ENCODE measurements at regions not wholly inside any gene's neighbourhood (a gene's known extent, or its start where the extent isn't known, plus 50 kb on each side); places are given as distances from the start of the nearest gene placed in this dataset.

DNA sequence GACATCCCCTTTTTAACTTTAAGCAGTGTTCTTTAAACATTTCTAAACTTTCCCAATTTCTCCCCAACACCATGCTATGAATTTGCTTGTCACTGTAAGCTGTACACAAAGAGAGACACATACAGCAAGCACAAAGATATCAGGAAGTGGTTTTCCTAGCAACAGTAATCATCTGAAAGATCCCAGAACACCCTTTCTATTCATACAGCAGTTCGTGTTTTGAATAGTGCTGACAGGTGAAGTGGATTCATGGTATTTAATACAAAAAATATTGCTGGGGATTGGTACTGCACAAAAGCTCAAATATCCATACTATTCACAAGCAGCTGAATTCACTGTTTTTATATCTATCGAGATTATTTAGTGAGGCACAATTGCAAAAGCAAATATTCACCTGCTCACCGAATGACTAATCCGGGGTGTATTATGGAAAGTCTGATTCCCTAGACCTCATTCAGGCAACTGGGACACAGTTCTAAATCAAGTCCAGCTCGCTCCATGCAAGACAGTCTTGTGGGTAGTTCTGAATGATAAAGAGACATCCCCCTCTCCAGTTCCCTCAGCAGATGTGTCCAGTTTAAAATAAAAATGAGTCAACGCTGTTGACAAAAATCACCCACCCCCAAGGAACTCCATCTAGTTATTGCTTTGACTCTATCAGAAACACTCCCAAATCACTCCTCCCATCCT is 107.1 kb upstream of the TSHZ2 start:
- Histone ChIP-seq H3K4me3 (ENCODE audit: low read length in 2 of 2) (no peak overlapping the region), H3K9ac (ENCODE audit: low read length in 2 of 2) (no peak overlapping the region), H3K27me3 (ENCODE audit: control insufficient read depth in 1 of 2, insufficient read depth in 2 of 2, low read length in 2 of 2) (no peaks in the 10 kb centered on the region), H3K4me1 (ENCODE audit: control insufficient read depth, insufficient read depth, low read length) (no peaks in the 10 kb centered on the region), H3K36me3 (ENCODE audit: control insufficient read depth in 2 of 2, insufficient read depth in 2 of 2, low read length in 2 of 2) (no peaks in the 10 kb centered on the region), H3K9me3 (ENCODE audit: control insufficient read depth in 2 of 2, low read length in 2 of 2) (no peaks in the 10 kb centered on the region), H3K27ac (ENCODE audit: low read length) (no peak overlapping the region)

DNA sequence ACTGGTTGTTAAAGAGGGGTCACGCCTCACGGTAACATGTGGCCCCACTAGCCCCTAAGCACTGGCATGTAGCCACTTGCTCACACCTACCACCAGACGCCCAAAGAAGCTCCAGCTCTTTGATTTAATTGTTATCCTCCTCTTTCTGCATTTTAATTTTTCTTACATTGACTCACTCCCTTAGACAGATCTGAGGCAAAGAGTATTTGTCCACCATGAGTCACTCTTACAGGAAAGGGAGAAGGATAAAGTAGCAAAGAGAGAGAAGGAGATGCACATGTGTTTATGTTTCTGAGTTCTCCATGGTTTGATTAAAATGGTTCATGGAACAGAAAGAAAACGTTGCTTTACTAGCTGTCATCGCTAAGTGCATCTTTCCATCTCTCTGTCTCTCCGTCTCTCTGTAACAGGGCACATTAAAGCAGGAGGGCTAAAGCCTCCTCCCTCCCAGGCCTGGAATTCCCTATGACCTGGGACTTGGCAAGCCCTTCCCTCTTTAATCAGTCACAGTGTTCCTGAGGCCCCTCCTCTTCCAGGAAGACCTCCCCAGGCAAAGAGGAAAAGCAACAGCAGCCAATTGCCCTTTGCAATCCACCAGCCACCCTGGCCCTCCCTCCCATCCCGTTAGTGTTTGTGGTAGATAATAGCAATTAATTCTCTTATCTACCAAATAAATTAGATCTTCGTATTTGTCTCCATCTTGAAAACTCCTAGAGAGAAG is 112.8 kb upstream of the TSHZ2 start:
- Histone ChIP-seq H3K27me3 (ENCODE audit: control insufficient read depth in 1 of 2, insufficient read depth in 2 of 2, low read length in 2 of 2) (no peaks in the 10 kb centered on the region), H3K9ac (ENCODE audit: low read length in 2 of 2) (no peak overlapping the region), H3K9me3 (ENCODE audit: control insufficient read depth in 2 of 2, low read length in 2 of 2) (no peaks in the 10 kb centered on the region), H3K4me1 (ENCODE audit: control insufficient read depth, insufficient read depth, low read length) (no peaks in the 10 kb centered on the region), H3K36me3 (ENCODE audit: control insufficient read depth in 2 of 2, insufficient read depth in 2 of 2, low read length in 2 of 2) (no peaks in the 10 kb centered on the region), H3K4me3 (ENCODE audit: low read length in 2 of 2) (no peak overlapping the region), H3K27ac (ENCODE audit: low read length) (no peak overlapping the region)

DNA sequence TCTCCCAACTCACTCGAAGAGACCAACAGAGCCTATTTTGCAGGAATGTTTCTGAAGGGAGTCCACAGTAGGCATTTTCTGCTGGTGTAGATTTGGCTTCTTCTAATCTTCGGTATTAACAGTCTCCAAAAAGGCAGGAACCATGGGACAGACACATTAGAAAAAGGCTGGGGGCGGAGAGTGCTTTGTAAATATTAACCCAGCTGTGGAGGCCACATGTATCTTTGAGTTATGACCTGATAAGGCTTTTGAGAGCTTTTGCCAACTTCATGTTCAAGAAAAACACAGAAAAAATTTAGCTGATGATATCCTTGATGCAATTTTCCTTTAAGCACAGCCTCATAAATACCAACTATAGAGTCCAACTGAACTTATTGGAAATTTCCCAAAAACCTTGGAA is 119.4 kb upstream of the TSHZ2 start:
- H3K9me3 ChIP-seq (ENCODE audit: control insufficient read depth in 2 of 2, low read length in 2 of 2), result no peaks in the 10 kb centered on the region
- no peak overlapping the region for H3K27ac ChIP-seq (ENCODE audit: low read length)
- no peak overlapping the region for H3K4me3 ChIP-seq (ENCODE audit: low read length in 2 of 2)
- H3K36me3 ChIP-seq (ENCODE audit: control insufficient read depth in 2 of 2, insufficient read depth in 2 of 2, low read length in 2 of 2), result no peaks in the 10 kb centered on the region
- H3K9ac ChIP-seq (ENCODE audit: low read length in 2 of 2), result no peak overlapping the region
- no peaks in the 10 kb centered on the region for H3K4me1 ChIP-seq (ENCODE audit: control insufficient read depth, insufficient read depth, low read length)
- H3K27me3 ChIP-seq (ENCODE audit: control insufficient read depth in 1 of 2, insufficient read depth in 2 of 2, low read length in 2 of 2), result no peaks in the 10 kb centered on the region

DNA sequence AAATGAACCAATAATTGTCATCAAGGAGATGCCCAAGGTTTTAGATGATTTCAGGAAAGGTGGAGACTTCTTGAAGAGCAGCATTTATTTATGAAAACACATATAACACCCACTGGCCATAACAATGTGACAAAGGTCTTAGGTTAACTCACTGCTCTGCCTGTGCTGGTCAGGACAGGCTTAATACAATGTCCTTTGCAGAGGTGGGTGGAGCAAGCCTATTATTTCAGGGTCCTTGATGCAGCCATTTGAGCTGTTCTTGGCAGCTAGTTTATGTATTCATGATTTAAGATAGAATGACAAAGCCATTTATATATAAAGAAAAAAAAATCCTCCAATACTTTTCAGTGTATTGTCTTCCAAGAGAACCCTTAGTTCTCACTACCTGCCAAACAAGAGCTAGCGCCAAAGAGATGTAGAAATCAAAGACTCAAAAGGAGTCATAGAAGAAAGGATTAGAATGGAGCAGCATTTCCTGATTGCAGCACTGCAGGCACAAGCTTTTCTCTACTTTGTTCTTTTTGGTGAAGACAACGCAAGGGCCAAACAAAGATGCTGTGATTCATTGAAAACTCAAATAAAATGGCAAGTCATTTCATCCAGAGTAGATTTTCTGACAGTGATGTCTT is 124.3 kb upstream of the TSHZ2 start:
- H3K27me3 ChIP-seq (ENCODE audit: control insufficient read depth in 1 of 2, insufficient read depth in 2 of 2, low read length in 2 of 2), result no peaks in the 10 kb centered on the region
- no peak overlapping the region for H3K9ac ChIP-seq (ENCODE audit: low read length in 2 of 2)
- H3K27ac ChIP-seq (ENCODE audit: low read length), result no peak overlapping the region
- H3K36me3 ChIP-seq (ENCODE audit: control insufficient read depth in 2 of 2, insufficient read depth in 2 of 2, low read length in 2 of 2), result no peaks in the 10 kb centered on the region
- no peaks in the 10 kb centered on the region for H3K4me1 ChIP-seq (ENCODE audit: control insufficient read depth, insufficient read depth, low read length)
- H3K9me3 ChIP-seq (ENCODE audit: control insufficient read depth in 2 of 2, low read length in 2 of 2), result no peaks in the 10 kb centered on the region
- no peak overlapping the region for H3K4me3 ChIP-seq (ENCODE audit: low read length in 2 of 2)

DNA sequence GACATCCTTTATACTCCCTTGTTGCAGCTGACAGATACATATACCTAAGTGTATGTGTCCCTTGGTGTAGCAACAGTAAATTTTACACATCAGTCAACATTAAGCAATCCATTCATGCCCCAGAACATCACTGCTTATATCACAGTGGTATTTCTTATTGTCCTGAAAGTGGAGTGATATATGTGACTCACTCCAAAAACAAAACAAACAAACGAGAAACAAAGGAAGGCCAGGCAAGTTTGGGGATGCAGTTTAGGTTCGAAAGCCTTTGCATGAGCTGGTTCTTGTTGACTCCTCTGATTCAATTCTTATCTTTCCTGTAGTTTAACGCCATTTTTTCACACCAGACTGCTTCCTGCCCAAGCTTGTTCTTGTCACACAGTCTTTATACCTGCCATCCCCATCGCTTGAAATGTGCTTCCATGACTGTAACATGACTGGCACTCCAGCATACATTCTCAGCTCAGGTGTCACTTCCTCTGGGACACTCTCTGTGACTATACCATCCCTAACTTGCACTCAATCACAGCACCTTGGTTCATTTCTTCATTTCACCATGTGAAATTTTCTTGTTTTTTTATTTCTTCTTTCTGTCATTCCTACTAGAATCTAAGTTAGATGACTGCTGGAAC is 125.0 kb upstream of the TSHZ2 start:
- H3K27ac ChIP-seq (ENCODE audit: low read length), result no peak overlapping the region
- H3K4me1 ChIP-seq (ENCODE audit: control insufficient read depth, insufficient read depth, low read length), result no peaks in the 10 kb centered on the region
- H3K9me3 ChIP-seq (ENCODE audit: control insufficient read depth in 2 of 2, low read length in 2 of 2), result no peaks in the 10 kb centered on the region
- no peak overlapping the region for H3K4me3 ChIP-seq (ENCODE audit: low read length in 2 of 2)
- H3K9ac ChIP-seq (ENCODE audit: low read length in 2 of 2), result no peak overlapping the region
- H3K27me3 ChIP-seq (ENCODE audit: control insufficient read depth in 1 of 2, insufficient read depth in 2 of 2, low read length in 2 of 2), result no peaks in the 10 kb centered on the region
- no peaks in the 10 kb centered on the region for H3K36me3 ChIP-seq (ENCODE audit: control insufficient read depth in 2 of 2, insufficient read depth in 2 of 2, low read length in 2 of 2)

DNA sequence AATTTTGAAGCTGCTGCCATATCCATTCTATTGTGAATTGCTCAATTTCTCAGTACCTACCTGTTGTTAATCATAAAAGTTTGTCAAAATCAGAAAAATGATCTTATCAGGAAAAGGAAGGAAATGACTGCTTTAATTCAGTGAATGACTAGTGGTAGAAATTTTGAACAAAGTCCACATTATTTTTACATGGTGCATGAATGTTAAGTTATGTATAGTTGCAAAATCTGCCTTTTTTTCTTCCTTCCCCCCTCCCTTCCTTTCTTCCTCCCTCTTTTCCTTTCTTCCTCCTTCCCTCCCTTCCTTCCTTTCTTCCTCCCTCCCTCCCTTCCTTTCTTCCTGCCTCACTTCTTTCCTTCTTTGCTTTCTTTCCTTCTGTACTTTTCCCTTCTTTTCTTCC is 127.1 kb upstream of the TSHZ2 start:
- Histone ChIP-seq H3K9me3 (ENCODE audit: control insufficient read depth in 2 of 2, low read length in 2 of 2) (no peaks in the 10 kb centered on the region), H3K4me3 (ENCODE audit: low read length in 2 of 2) (no peak overlapping the region), H3K27ac (ENCODE audit: low read length) (no peak overlapping the region), H3K27me3 (ENCODE audit: control insufficient read depth in 1 of 2, insufficient read depth in 2 of 2, low read length in 2 of 2) (no peaks in the 10 kb centered on the region), H3K4me1 (ENCODE audit: control insufficient read depth, insufficient read depth, low read length) (no peaks in the 10 kb centered on the region), H3K9ac (ENCODE audit: low read length in 2 of 2) (no peak overlapping the region), H3K36me3 (ENCODE audit: control insufficient read depth in 2 of 2, insufficient read depth in 2 of 2, low read length in 2 of 2) (no peaks in the 10 kb centered on the region)

DNA sequence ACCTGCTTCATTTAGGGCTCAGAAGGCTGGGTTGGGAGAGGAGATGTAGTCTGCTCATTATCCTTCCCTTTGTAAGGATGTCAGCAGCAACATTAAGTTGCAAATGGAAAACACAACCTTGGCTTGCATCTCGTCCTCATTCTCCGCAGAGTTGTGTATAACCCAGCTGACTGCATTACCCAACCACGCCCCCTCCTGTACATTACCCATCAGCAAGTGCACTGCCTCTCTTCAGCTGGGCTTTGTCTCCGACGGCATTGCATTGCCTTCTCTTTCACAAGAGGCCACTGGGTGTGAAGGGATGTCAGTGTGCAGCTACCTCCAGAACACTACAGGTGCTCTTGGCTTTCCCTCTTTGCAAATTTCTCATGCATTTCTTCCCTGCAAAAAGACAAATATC is 128.7 kb upstream of the TSHZ2 start:
- no peak overlapping the region for H3K4me3 ChIP-seq (ENCODE audit: low read length in 2 of 2)
- no peak overlapping the region for H3K9ac ChIP-seq (ENCODE audit: low read length in 2 of 2)
- no peaks in the 10 kb centered on the region for H3K4me1 ChIP-seq (ENCODE audit: control insufficient read depth, insufficient read depth, low read length)
- no peaks in the 10 kb centered on the region for H3K9me3 ChIP-seq (ENCODE audit: control insufficient read depth in 2 of 2, low read length in 2 of 2)
- no peaks in the 10 kb centered on the region for H3K27me3 ChIP-seq (ENCODE audit: control insufficient read depth in 1 of 2, insufficient read depth in 2 of 2, low read length in 2 of 2)
- H3K36me3 ChIP-seq (ENCODE audit: control insufficient read depth in 2 of 2, insufficient read depth in 2 of 2, low read length in 2 of 2), result no peaks in the 10 kb centered on the region
- H3K27ac ChIP-seq (ENCODE audit: low read length), result no peak overlapping the region

DNA sequence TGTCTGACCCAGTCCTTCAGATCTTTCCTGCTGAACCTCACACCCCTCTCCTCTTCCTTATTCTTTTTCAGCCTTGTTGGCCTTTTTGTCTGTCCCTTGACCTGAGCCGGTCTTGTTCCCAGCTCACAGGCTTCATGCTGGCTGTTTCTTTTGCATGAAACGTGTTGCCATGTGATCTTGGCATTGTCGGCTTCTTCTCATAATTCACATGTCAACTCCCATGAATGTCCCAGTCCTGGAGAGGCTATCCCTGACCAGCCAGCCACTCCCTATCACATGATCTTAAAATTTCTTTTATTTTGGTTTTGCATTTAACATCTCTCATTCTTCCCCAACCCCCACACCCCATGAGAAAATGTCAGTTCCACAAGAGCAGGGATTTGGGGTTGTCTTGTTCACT is 131.2 kb upstream of the TSHZ2 start:
- no peak overlapping the region for H3K9ac ChIP-seq (ENCODE audit: low read length in 2 of 2)
- no peak overlapping the region for H3K27ac ChIP-seq (ENCODE audit: low read length)
- H3K4me3 ChIP-seq (ENCODE audit: low read length in 2 of 2), result no peak overlapping the region
- no peaks in the 10 kb centered on the region for H3K9me3 ChIP-seq (ENCODE audit: control insufficient read depth in 2 of 2, low read length in 2 of 2)
- H3K4me1 ChIP-seq (ENCODE audit: control insufficient read depth, insufficient read depth, low read length), result no peaks in the 10 kb centered on the region
- H3K36me3 ChIP-seq (ENCODE audit: control insufficient read depth in 2 of 2, insufficient read depth in 2 of 2, low read length in 2 of 2), result no peaks in the 10 kb centered on the region
- H3K27me3 ChIP-seq (ENCODE audit: control insufficient read depth in 1 of 2, insufficient read depth in 2 of 2, low read length in 2 of 2), result no peaks in the 10 kb centered on the region

DNA sequence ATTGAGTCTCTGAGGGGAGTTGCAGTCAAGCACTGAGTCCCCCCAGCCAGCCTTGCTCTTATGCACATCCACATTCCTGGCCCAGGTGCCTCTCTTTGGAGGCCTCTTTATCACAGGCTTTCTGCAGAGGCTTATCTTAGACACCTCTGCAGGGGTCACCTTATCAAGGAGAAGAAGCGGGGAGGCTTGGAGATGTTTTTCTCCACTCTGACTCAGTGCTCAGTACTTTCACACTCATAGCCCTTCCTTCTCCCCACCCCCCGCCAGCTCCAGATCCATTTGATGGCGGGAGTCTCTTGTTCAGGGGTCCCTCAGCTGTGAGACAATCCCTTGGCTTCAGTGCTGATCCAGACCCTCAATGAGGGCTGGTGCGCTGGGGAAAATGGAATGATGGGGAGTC is 132.1 kb upstream of the TSHZ2 start:
- Histone ChIP-seq H3K4me1 (ENCODE audit: control insufficient read depth, insufficient read depth, low read length) (no peaks in the 10 kb centered on the region), H3K27ac (ENCODE audit: low read length) (no peak overlapping the region), H3K9ac (ENCODE audit: low read length in 2 of 2) (no peak overlapping the region), H3K36me3 (ENCODE audit: control insufficient read depth in 2 of 2, insufficient read depth in 2 of 2, low read length in 2 of 2) (no peaks in the 10 kb centered on the region), H3K4me3 (ENCODE audit: low read length in 2 of 2) (no peak overlapping the region), H3K27me3 (ENCODE audit: control insufficient read depth in 1 of 2, insufficient read depth in 2 of 2, low read length in 2 of 2) (no peaks in the 10 kb centered on the region), H3K9me3 (ENCODE audit: control insufficient read depth in 2 of 2, low read length in 2 of 2) (no peaks in the 10 kb centered on the region)

DNA sequence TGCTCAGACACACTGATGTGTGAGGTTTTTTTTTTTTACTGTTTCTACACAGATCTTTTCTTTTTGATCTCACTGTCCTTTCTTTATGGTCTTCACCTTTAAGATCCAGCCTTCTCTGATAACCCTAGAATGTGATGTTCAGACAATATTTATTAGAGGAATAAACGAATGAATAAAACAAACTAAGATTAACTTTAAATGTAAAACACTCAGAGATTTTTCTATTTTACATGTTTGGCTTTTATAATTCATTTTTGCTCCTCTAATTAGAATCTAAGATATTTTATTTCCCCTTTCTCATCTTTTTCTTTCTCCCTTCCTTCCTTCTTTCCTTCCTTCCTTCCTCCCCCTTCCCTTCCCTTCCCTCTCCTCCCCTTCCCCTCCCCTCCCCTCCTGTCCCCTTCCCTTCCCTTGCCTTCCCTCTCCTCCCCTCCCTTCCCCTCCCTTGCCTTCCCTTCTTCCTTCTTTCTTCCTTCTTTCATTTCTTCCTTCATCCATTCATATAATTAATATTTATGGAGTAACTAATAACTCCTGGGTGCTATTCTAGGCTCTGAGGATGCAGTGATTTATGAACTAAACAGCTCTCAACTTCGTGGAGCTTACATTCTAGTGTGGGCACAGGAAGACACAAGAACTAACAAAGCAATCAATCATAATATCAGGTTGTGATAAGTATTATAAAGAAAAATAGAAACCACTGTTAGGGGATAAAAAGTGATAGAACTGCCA is 133.5 kb upstream of the TSHZ2 start:
- H3K9ac ChIP-seq (ENCODE audit: low read length in 2 of 2), result no peak overlapping the region
- no peak overlapping the region for H3K27ac ChIP-seq (ENCODE audit: low read length)
- H3K4me1 ChIP-seq (ENCODE audit: control insufficient read depth, insufficient read depth, low read length), result no peaks in the 10 kb centered on the region
- H3K9me3 ChIP-seq (ENCODE audit: control insufficient read depth in 2 of 2, low read length in 2 of 2), result no peaks in the 10 kb centered on the region
- H3K27me3 ChIP-seq (ENCODE audit: control insufficient read depth in 1 of 2, insufficient read depth in 2 of 2, low read length in 2 of 2), result no peaks in the 10 kb centered on the region
- H3K36me3 ChIP-seq (ENCODE audit: control insufficient read depth in 2 of 2, insufficient read depth in 2 of 2, low read length in 2 of 2), result no peaks in the 10 kb centered on the region
- no peak overlapping the region for H3K4me3 ChIP-seq (ENCODE audit: low read length in 2 of 2)

All from stomach smooth muscle (tissue), 2 donors.